ENCODE measurements at regions not wholly inside any gene's neighbourhood (a gene's known extent, or its start where the extent isn't known, plus 50 kb on each side); places are given as distances from the start of the nearest gene placed in this dataset.

- 0 out of 3 replicates have a peak, but pooled peaks cover 2% of the 10 kb centered on the region for H3K4me1 Mint-ChIP-seq
- no peaks in the 10 kb centered on the region for H4K20me1 ChIP-seq (replicated peaks; ENCODE audit: insufficient read depth)
- no peak overlapping the region for H2AFZ ChIP-seq
- no peak overlapping the region for H3K27ac ChIP-seq (ENCODE audit: low read depth)
- no peaks in the 10 kb centered on the region for H3K4me1 ChIP-seq (ENCODE audit: insufficient read depth)
- ATAC-seq (no peak), DNase-seq (ENCODE audit: low spot score) (no peak)
- TF ChIP-seq CREB1 (CRISPR knock-in tag; IDR thresholded peaks at IDR 0.05; ENCODE audit: low read depth) (no peak), CTCF (conservative IDR thresholded peaks at IDR 0.05; ENCODE audit: low read depth in 2 of 2) (no peak), ZNF462 (CRISPR knock-in tag; IDR thresholded peaks at IDR 0.05) (no peak), EZH2phosphoT487 (IDR thresholded peaks at IDR 0.05; ENCODE audit: unreplicated experiment) (no peak), ETS1 (IDR thresholded peaks at IDR 0.05) (no peak), ZNF114 (CRISPR knock-in tag; IDR thresholded peaks at IDR 0.05) (no peak), POLR2AphosphoS5 (IDR thresholded peaks at IDR 0.05; ENCODE audit: low read depth) (no peak), ZNF331 (CRISPR knock-in tag; IDR thresholded peaks at IDR 0.05; ENCODE audit: low read depth) (no peak), NANOG (IDR thresholded peaks at IDR 0.05; ENCODE audit: borderline replicate concordance) (no peak), STAT1 (IDR thresholded peaks at IDR 0.05; ENCODE audit: unreplicated experiment) (no peak), JUNB (IDR thresholded peaks at IDR 0.05; ENCODE audit: unreplicated experiment) (no peak), EZH2 (IDR thresholded peaks at IDR 0.05; ENCODE audit: low read depth, unreplicated experiment) (no peak), REST (IDR thresholded peaks at IDR 0.05; ENCODE audit: unreplicated experiment) (no peak)
- no peaks in the 10 kb centered on the region for H3K36me3 ChIP-seq (ENCODE audit: insufficient read depth)
- H3K27ac Mint-ChIP-seq = no peak overlapping the region; the same call in 1 of the 2 replicates
- peaks cover under 1% of the 10 kb centered on the region for H3K27me3 Mint-ChIP-seq (ENCODE audit: insufficient read depth, low read depth, poor library complexity)
- H3K9me2 ChIP-seq (ENCODE audit: insufficient read depth) = no peaks in the 10 kb centered on the region
- H3K36me3 Mint-ChIP-seq (ENCODE audit: low read depth) = no peaks in the 10 kb centered on the region
- H3K4me3 Mint-ChIP-seq = no peak overlapping the region
- H3F3A ChIP-seq (replicated peaks; ENCODE audit: low read depth) = no peaks in the 10 kb centered on the region
- no peaks in the 10 kb centered on the region for H3K79me2 ChIP-seq (replicated peaks; ENCODE audit: insufficient read depth)
- H3K4me2 ChIP-seq = no peak overlapping the region
- H3K9me3 Mint-ChIP-seq = peaks cover 2% of the 10 kb centered on the region; the same call in 1 of the 3 replicates
- no peaks in the 10 kb centered on the region for H3K27me3 ChIP-seq (ENCODE audit: insufficient read depth)
- no peak overlapping the region for H3K4me3 ChIP-seq
Observed at GRCh38 chr6:74282143-74282689, 586.2 kb downstream of the CD109 start.

All from GM23338 (cell line).